Smooth muscle cell (in vitro differentiated cells): ENCODE measurements at regions not wholly inside any gene's neighbourhood (a gene's known extent, or its start where the extent isn't known, plus 50 kb on each side); places are given as distances from the start of the nearest gene placed in this dataset.

Experiments
- DNase-seq: peaks from one replicate; lab custom pipeline; 2025; ENCODE audit not compliant: unreplicated experiment; lab: John Stamatoyannopoulos, UW
- H2AFZ ChIP-seq: fragments of 200-600 bp; sonication (generic); 2 replicates; pipeline ENCODE4 v1.6.0; 2016; ENCODE audit warnings: antibody characterized with exemption, low read depth, mild to moderate bottlenecking
- H3F3A ChIP-seq: fragments of 200-600 bp; sonication (generic); 2 replicates; pipeline ENCODE4 v1.6.0; 2017; ENCODE audit warnings: antibody characterized with exemption, low read depth
- H3K27ac ChIP-seq: fragments of 200-600 bp; sonication (generic); 2 replicates; pipeline ENCODE4 v1.5.1; 2016; ENCODE audit warnings: low read depth, mild to moderate bottlenecking
- H3K27me3 ChIP-seq: fragments of 200-600 bp; sonication (generic); 2 replicates; pipeline ENCODE4 v1.6.1; 2016; ENCODE audit warnings: low read depth, mild to moderate bottlenecking
- H3K36me3 ChIP-seq: fragments of 200-600 bp; sonication (generic); 2 replicates; pipeline ENCODE4 v1.5.1; 2016; ENCODE audit warnings: low read depth
- H3K4me1 ChIP-seq: fragments of 200-600 bp; sonication (generic); 2 replicates; pipeline ENCODE4 v1.5.1; 2016; ENCODE audit warnings: low read depth
- H3K4me2 ChIP-seq: fragments of 200-600 bp; sonication (generic); 2 replicates; pipeline ENCODE4 v1.6.0; 2016; ENCODE audit warnings: mild to moderate bottlenecking
- H3K4me3 ChIP-seq: fragments of 200-600 bp; sonication (generic); 2 replicates; pipeline ENCODE4 v1.5.1; 2016; ENCODE audit warnings: mild to moderate bottlenecking
- H3K79me2 ChIP-seq: fragments of 200-600 bp; sonication (generic); 2 replicates; pipeline ENCODE4 v1.6.0; 2016; ENCODE audit warnings: low read depth, mild to moderate bottlenecking
- H3K9ac ChIP-seq: fragments of 200-600 bp; sonication (generic); 2 replicates; pipeline ENCODE4 v1.6.0; 2016; ENCODE audit warnings: low read depth
- H3K9me3 ChIP-seq: fragments of 200-600 bp; sonication (generic); replicated peaks from 2 replicates; pipeline ENCODE4 v1.5.1; 2016; ENCODE audit warnings: low read depth
- H4K20me1 ChIP-seq: fragments of 200-600 bp; sonication (generic); 2 replicates; pipeline ENCODE4 v1.6.0; 2016; ENCODE audit warnings: low read depth
- CTCF ChIP-seq: fragments of 200-600 bp; sonication (generic); IDR thresholded peaks from 2 replicates; pipeline ENCODE4 v1.5.1; 2017; ENCODE audit warnings: borderline replicate concordance, mild to moderate bottlenecking, antibody characterized with exemption; ENCODE audit not compliant: insufficient read depth, poor library complexity, severe bottlenecking
- WGBS: methylation state at CpG from one replicate; pipeline ENCODE4 v1.1.7; 2016; ENCODE audit warnings: low lambda C conversion rate; 5-methylcytosine and 5-hydroxymethylcytosine counted together

DNA sequence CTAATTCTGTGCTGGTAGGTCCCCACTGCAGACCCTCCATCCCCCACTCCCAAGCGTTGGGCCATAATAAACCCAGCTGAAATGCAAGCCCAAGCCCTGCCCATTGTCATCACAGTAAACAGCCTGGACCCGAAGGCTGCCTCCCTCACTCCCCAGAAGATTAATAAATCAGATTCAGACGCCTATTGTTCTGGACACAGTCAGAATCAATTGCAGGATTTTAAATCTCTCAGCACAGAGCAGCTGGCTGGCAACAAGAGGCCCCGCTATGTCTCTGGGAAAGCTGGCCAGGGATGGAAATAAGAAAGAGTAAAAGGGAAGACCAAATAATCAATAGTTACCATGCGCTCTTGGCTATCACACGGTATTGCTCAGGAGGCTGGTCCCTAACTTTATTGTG, 93.9 kb downstream of the C17orf67 start:
- no peaks in the 10 kb centered on the region for H3K27me3 ChIP-seq

DNA sequence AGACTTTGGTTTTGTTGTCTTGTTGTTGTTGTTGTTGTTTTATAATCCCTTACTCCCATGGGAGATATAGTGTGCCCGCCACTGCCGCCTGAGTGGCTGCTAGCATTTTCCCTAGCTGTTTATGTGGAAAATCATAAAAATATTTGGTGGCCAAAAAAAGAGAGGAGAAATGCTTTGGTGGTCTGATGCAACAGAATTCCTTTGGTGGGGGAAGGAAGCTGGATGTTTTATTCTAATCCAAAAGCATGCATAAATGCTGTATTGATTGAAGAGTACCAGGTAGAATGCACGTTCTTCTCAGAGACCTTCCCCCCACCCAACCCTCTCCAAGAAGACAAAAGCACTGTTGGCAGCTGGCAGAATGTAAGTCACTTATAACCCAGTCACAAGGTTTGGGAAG, 93.2 kb downstream of the C17orf67 start:
- no peak overlapping the region for H3K27ac ChIP-seq
- no peaks in the 10 kb centered on the region for H3K79me2 ChIP-seq
- peak overlapping the region; percentile 21 for H3K4me2 ChIP-seq
- no peak overlapping the region for H3K4me3 ChIP-seq
- no peaks in the 10 kb centered on the region for H3K9me3 ChIP-seq
- H3F3A ChIP-seq, result no peaks in the 10 kb centered on the region
- H4K20me1 ChIP-seq, result no peaks in the 10 kb centered on the region
- no peaks in the 10 kb centered on the region for H3K36me3 ChIP-seq
- H3K4me1 ChIP-seq, result peaks cover 15% of the 10 kb centered on the region
- no peaks in the 10 kb centered on the region for H3K27me3 ChIP-seq
- TF ChIP-seq CTCF, result no peak
- no peak overlapping the region for H3K9ac ChIP-seq
- H2AFZ ChIP-seq, result no peak overlapping the region
- WGBS, result 69% methylated on average over 3 of the region's 3 CpGs
- no peak for DNase-seq

More for the DNA sequence above, 93.9 kb downstream of the C17orf67 start:
- Histone ChIP-seq H2AFZ (no peak overlapping the region), H3K4me1 (peaks cover 15% of the 10 kb centered on the region), H3K27ac (no peak overlapping the region), H3F3A (no peaks in the 10 kb centered on the region), H3K36me3 (no peaks in the 10 kb centered on the region), H3K4me2 (peak overlapping the region; percentile 21), H3K9me3 (no peaks in the 10 kb centered on the region), H3K4me3 (no peak overlapping the region), H4K20me1 (no peaks in the 10 kb centered on the region), H3K79me2 (no peaks in the 10 kb centered on the region), H3K9ac (no peak overlapping the region)
- DNase-seq, result no peak
- 78% methylated on average over 6 of the region's 6 CpGs for WGBS
- TF ChIP-seq CTCF, result no peak
